K562 (cell line): ENCODE measurements at regions not wholly inside any gene's neighbourhood (a gene's known extent, or its start where the extent isn't known, plus 50 kb on each side); places are given as distances from the start of the nearest gene placed in this dataset.
A peak's percentile ranks its signal among the peaks of the same experiment; 100 is the strongest.

ENCODE experiments used
- CBFA2T3 ChIP-seq: fragments of 450-650 bp; IDR thresholded peaks from 2 replicates; pipeline ENCODE4 v1.6.1; 2017
- CTBP1 ChIP-seq: fragments of 450-650 bp; IDR thresholded peaks from 2 replicates; pipeline ENCODE4 v1.6.1; 2016; ENCODE audit warnings: borderline replicate concordance
- DLX4 ChIP-seq: fragments of 250-450 bp; sonication (Bioruptor Pico); IDR thresholded peaks from 2 replicates; pipeline ENCODE4 v1.6.1; 2021; ENCODE audit warnings: mild to moderate bottlenecking
- ESRRB ChIP-seq: fragments of 250-450 bp; sonication (Bioruptor Pico); IDR thresholded peaks from 2 replicates; pipeline ENCODE4 v1.5.0; 2020; ENCODE audit warnings: mild to moderate bottlenecking, moderate library complexity, borderline replicate concordance
- ETV1 ChIP-seq: fragments of 450-650 bp; conservative IDR thresholded peaks from 2 replicates; pipeline ENCODE4 v1.6.1; 2016; ENCODE audit warnings: missing genetic modification characterization, control low read depth, low read depth, missing compliant biosample characterization
- HDGF ChIP-seq: fragments of 450-650 bp; IDR thresholded peaks from 2 replicates; pipeline ENCODE4 v1.6.1; 2016
- MED1 ChIP-seq: sonication (generic); formaldehyde crosslinking; IDR thresholded peaks from 2 replicates; pipeline ENCODE4 v1.8.1; 2023; ENCODE audit warnings: missing genetic modification reagents, borderline replicate concordance
- MIER1 ChIP-seq: fragments of 450-650 bp; IDR thresholded peaks from 2 replicates; pipeline ENCODE4 v1.6.1; 2016; ENCODE audit warnings: antibody characterized with exemption, mild to moderate bottlenecking, low read depth
- MXI1 ChIP-seq: IDR thresholded peaks from 2 replicates; pipeline ENCODE4 v1.6.1; 2011; ENCODE audit warnings: low read depth, mild to moderate bottlenecking, improper control_type of control experiment, low read length
- PHF20 ChIP-seq: fragments of 450-650 bp; IDR thresholded peaks from 2 replicates; pipeline ENCODE4 v1.6.1; 2018; ENCODE audit not compliant: partially characterized antibody
- PML ChIP-seq: IDR thresholded peaks from 2 replicates; pipeline ENCODE4 v1.6.1; 2012; ENCODE audit warnings: low read length, inconsistent platforms
- RBM17 ChIP-seq: fragments of 200-400 bp; formaldehyde crosslinking; IDR thresholded peaks from 2 replicates; pipeline ENCODE4 v1.6.1; 2017; ENCODE audit warnings: low read depth, mild to moderate bottlenecking, low read length, borderline replicate concordance
- SIN3B ChIP-seq: fragments of 450-650 bp; IDR thresholded peaks from 2 replicates; pipeline ENCODE4 v1.6.1; 2017; ENCODE audit warnings: low read depth, mild to moderate bottlenecking, moderate library complexity
- SLC30A9 ChIP-seq: fragments of 250-450 bp; sonication (Bioruptor Pico); IDR thresholded peaks from 2 replicates; pipeline ENCODE4 v1.8.0; 2022; ENCODE audit warnings: mild to moderate bottlenecking, moderate library complexity
- SMAD2 ChIP-seq: fragments of 150-350 bp; IDR thresholded peaks from 2 replicates; pipeline ENCODE4 v1.6.1; 2014; ENCODE audit warnings: low read depth, mild to moderate bottlenecking, low read length
- SP2 ChIP-seq: IDR thresholded peaks from 2 replicates; pipeline ENCODE4 v1.6.1; 2011; ENCODE audit warnings: mild to moderate bottlenecking, low read depth, low read length, moderate library complexity; ENCODE audit not compliant: poor library complexity, severe bottlenecking; ENCODE audit errors: extremely low read depth
- STAT6 ChIP-seq: sonication (generic); formaldehyde crosslinking; IDR thresholded peaks from 2 replicates; pipeline ENCODE4 v1.8.1; 2023; ENCODE audit warnings: mild to moderate bottlenecking, missing genetic modification reagents
- ZFX ChIP-seq: sonication (generic); formaldehyde crosslinking; IDR thresholded peaks from 2 replicates; pipeline ENCODE4 v1.8.0; 2022; ENCODE audit warnings: mild to moderate bottlenecking, missing genetic modification reagents, moderate library complexity
- ZNF217 ChIP-seq: sonication (generic); formaldehyde crosslinking; IDR thresholded peaks from 2 replicates; pipeline ENCODE4 v1.8.0; 2022; ENCODE audit warnings: mild to moderate bottlenecking, missing genetic modification reagents
- ZNF311 ChIP-seq: fragments of 250-450 bp; sonication (Bioruptor Pico); IDR thresholded peaks from 2 replicates; pipeline ENCODE4 v1.4.0; 2020; ENCODE audit warnings: mild to moderate bottlenecking, moderate library complexity
- ZNF354B ChIP-seq: fragments of 250-450 bp; sonication (Bioruptor Pico); IDR thresholded peaks from 2 replicates; pipeline ENCODE4 v1.4.0; 2020
- ZNF436 ChIP-seq: fragments of 250-450, 450-650 bp; sonication (Bioruptor Pico); formaldehyde crosslinking; IDR thresholded peaks from 2 replicates; pipeline ENCODE4 v1.7.0; 2020; ENCODE audit warnings: mild to moderate bottlenecking
- ZNF592 ChIP-seq: fragments of 450-650 bp; IDR thresholded peaks from 2 replicates; pipeline ENCODE4 v1.6.1; 2017; ENCODE audit warnings: antibody characterized with exemption, mild to moderate bottlenecking

- TF ChIP-seq SIN3B (no peak), SP2 (no peak), ZNF354B (no peak), ZNF436 (CRISPR knock-in tag) (0 out of 2 replicates have a peak, but pooled peaks have one; percentile 17), CBFA2T3 (peak; percentile 38; the same call in 1 of the 2 replicates), MXI1 (peak; percentile 85), PHF20 (peak; percentile 38), ETV1 (tag) (peak; percentile 93), SLC30A9 (CRISPR knock-in tag) (no peak), RBM17 (no peak), SMAD2 (no peak), ZNF311 (CRISPR knock-in tag) (peak; percentile 5; the same call in 1 of the 2 replicates), ZNF592 (peak; percentile 95), PML (peak; percentile 90; the same call in 1 of the 2 replicates), STAT6 (CRISPR knock-in tag) (peak; percentile 89), MED1 (CRISPR knock-in tag) (peak; percentile 91; the same call in 1 of the 2 replicates), HDGF (peak; percentile 49; the same call in 1 of the 2 replicates), ZNF217 (CRISPR knock-in tag) (no peak), ZFX (CRISPR knock-in tag) (peak; percentile 79), MIER1 (no peak), DLX4 (no peak), ESRRB (CRISPR knock-in tag) (no peak), CTBP1 (peak; percentile 90)
Measured at GRCh38 chr6:27138837-27139755, 108.4 kb upstream of the PRSS16 start (continued).
